Chondrocyte (in vitro differentiated cells): ENCODE measurements at regions not wholly inside any gene's neighbourhood (a gene's known extent, or its start where the extent isn't known, plus 50 kb on each side); places are given as distances from the start of the nearest gene placed in this dataset.
A peak's percentile ranks its signal among the peaks of the same experiment; 100 is the strongest.

Source experiments
- DNase-seq: peaks from one replicate; pipeline ENCODE4 v3.0.0; 2021; ENCODE audit warnings: mixed read lengths, low spot score
- H3K27ac Mint-ChIP-seq: one replicate; pipeline ENCODE4 v1.8.0; 2021; ENCODE audit warnings: mild to moderate bottlenecking, moderate library complexity, mixed read lengths; ENCODE audit not compliant: unreplicated experiment
- H3K27me3 Mint-ChIP-seq: 2 replicates; pipeline ENCODE4 v1.8.0; 2021; ENCODE audit warnings: low read depth, mixed read lengths
- H3K36me3 Mint-ChIP-seq: 2 replicates; pipeline ENCODE4 v1.8.0; 2021; ENCODE audit warnings: low read depth, mixed read lengths
- H3K4me1 Mint-ChIP-seq: 2 replicates; pipeline ENCODE4 v1.8.0; 2021; ENCODE audit warnings: low read depth, mild to moderate bottlenecking, mixed read lengths
- H3K4me3 Mint-ChIP-seq: one replicate; pipeline ENCODE4 v1.8.0; 2021; ENCODE audit warnings: mild to moderate bottlenecking, moderate library complexity, mixed read lengths; ENCODE audit not compliant: unreplicated experiment
- H3K9me3 Mint-ChIP-seq: 2 replicates; pipeline ENCODE4 v1.8.0; 2021; ENCODE audit warnings: low read depth, mixed read lengths
- CTCF ChIP-seq: fragments of 200-600 bp; sonication (generic); IDR thresholded peaks from 2 replicates; pipeline ENCODE4 v1.5.0; 2021; ENCODE audit warnings: antibody characterized with exemption, mild to moderate bottlenecking, moderate library complexity

GRCh38 chr3:117150628-117151027, 441.0 kb downstream of the TUSC7 start:
- H3K27ac Mint-ChIP-seq = peak overlapping the region; percentile 57
- peaks cover 6% of the 10 kb centered on the region for H3K4me1 Mint-ChIP-seq
- H3K4me3 Mint-ChIP-seq = no peak overlapping the region
- H3K9me3 Mint-ChIP-seq = peaks cover 8% of the 10 kb centered on the region
- no peak for TF ChIP-seq CTCF
- no peaks in the 10 kb centered on the region for H3K36me3 Mint-ChIP-seq
- H3K27me3 Mint-ChIP-seq = no peaks in the 10 kb centered on the region
- no peak for DNase-seq

GRCh38 chr3:117160176-117160575, 450.6 kb downstream of the TUSC7 start:
- DNase-seq = no peak
- H3K27ac Mint-ChIP-seq = no peak overlapping the region
- no peaks in the 10 kb centered on the region for H3K27me3 Mint-ChIP-seq
- H3K36me3 Mint-ChIP-seq = no peaks in the 10 kb centered on the region
- no peak for TF ChIP-seq CTCF
- H3K9me3 Mint-ChIP-seq = no peaks in the 10 kb centered on the region
- no peak overlapping the region for H3K4me3 Mint-ChIP-seq
- no peaks in the 10 kb centered on the region for H3K4me1 Mint-ChIP-seq

GRCh38 chr3:117161816-117162215, 452.2 kb downstream of the TUSC7 start:
- no peaks in the 10 kb centered on the region for H3K9me3 Mint-ChIP-seq
- H3K27ac Mint-ChIP-seq = no peak overlapping the region
- DNase-seq = no peak
- H3K4me3 Mint-ChIP-seq = no peak overlapping the region
- TF ChIP-seq CTCF = no peak
- H3K4me1 Mint-ChIP-seq = no peaks in the 10 kb centered on the region
- H3K36me3 Mint-ChIP-seq = no peaks in the 10 kb centered on the region
- H3K27me3 Mint-ChIP-seq = no peaks in the 10 kb centered on the region

- Mint-ChIP-seq H3K27ac (no peak overlapping the region), H3K4me3 (no peak overlapping the region), H3K9me3 (no peaks in the 10 kb centered on the region), H3K36me3 (no peaks in the 10 kb centered on the region), H3K27me3 (peaks cover 1% of the 10 kb centered on the region), H3K4me1 (no peaks in the 10 kb centered on the region)
- no peak for TF ChIP-seq CTCF
- no peak for DNase-seq
Observed at GRCh38 chr3:117165176-117165575, 455.6 kb downstream of the TUSC7 start.

GRCh38 chr3:117165601-117166051, 456.0 kb downstream of the TUSC7 start:
- Mint-ChIP-seq H3K4me3 (no peak overlapping the region), H3K4me1 (no peaks in the 10 kb centered on the region), H3K9me3 (no peaks in the 10 kb centered on the region), H3K27me3 (peaks cover 1% of the 10 kb centered on the region), H3K36me3 (no peaks in the 10 kb centered on the region), H3K27ac (peak overlapping the region; percentile 69)
- no peak for DNase-seq
- TF ChIP-seq CTCF = no peak
